B cell (primary cell): ENCODE measurements at regions not wholly inside any gene's neighbourhood (a gene's known extent, or its start where the extent isn't known, plus 50 kb on each side); places are given as distances from the start of the nearest gene placed in this dataset.

ENCODE experiments used
- CTCF ChIP-seq: fragments of 200-600 bp; IDR thresholded peaks from one replicate; pipeline ENCODE4 v1.8.0; 2022; ENCODE audit warnings: antibody characterized with exemption, mild to moderate bottlenecking
- EZH2 ChIP-seq: IDR thresholded peaks from 2 replicates; pipeline ENCODE4 v1.6.1; 2012; ENCODE audit warnings: borderline replicate concordance, low read depth, mild to moderate bottlenecking, moderate library complexity, low read length; ENCODE audit not compliant: insufficient read depth, poor library complexity, severe bottlenecking

- TF ChIP-seq EZH2 (no peak), CTCF (no peak)
Observed at GRCh38 chr2:85942346-85942957, 53.7 kb upstream of the ST3GAL5 start.
